GM12891 (cell line): ENCODE measurements at regions not wholly inside any gene's neighbourhood (a gene's known extent, or its start where the extent isn't known, plus 50 kb on each side); places are given as distances from the start of the nearest gene placed in this dataset.

ENCODE experiments used
- DNase-seq: peaks from one replicate; pipeline ENCODE4 v3.0.0; 2011; ENCODE audit warnings: low spot score; ENCODE audit not compliant: insufficient read length
- FAIRE-seq: peaks from 2 replicates; lab custom pipeline; 2011; peaks lifted over from hg19 to GRCh38; lab: Jason Lieb, UNC
- PAX5 ChIP-seq: IDR thresholded peaks from 2 replicates; pipeline ENCODE4 v1.6.1; 2011; ENCODE audit warnings: low read length, moderate library complexity, mild to moderate bottlenecking; ENCODE audit not compliant: insufficient read depth, severe bottlenecking
- POLR2A ChIP-seq: IDR thresholded peaks from 2 replicates; pipeline ENCODE4 v1.6.1; 2011; ENCODE audit warnings: low read depth, low read length, control low read depth
- POLR2AphosphoS5 ChIP-seq: IDR thresholded peaks from 2 replicates; pipeline ENCODE4 v1.6.1; 2011; ENCODE audit warnings: low read depth, low read length, control low read depth
- POU2F2 ChIP-seq: IDR thresholded peaks from 2 replicates; pipeline ENCODE4 v1.6.1; 2011; ENCODE audit warnings: low read depth, mild to moderate bottlenecking, control low read depth, low read length, moderate library complexity
- SPI1 ChIP-seq: IDR thresholded peaks from 2 replicates; pipeline ENCODE4 v1.6.1; 2011; ENCODE audit warnings: low read depth, low read length, control low read depth
- TAF1 ChIP-seq: IDR thresholded peaks from 2 replicates; pipeline ENCODE4 v1.6.1; 2011; ENCODE audit warnings: low read depth, low read length, control low read depth

DNA sequence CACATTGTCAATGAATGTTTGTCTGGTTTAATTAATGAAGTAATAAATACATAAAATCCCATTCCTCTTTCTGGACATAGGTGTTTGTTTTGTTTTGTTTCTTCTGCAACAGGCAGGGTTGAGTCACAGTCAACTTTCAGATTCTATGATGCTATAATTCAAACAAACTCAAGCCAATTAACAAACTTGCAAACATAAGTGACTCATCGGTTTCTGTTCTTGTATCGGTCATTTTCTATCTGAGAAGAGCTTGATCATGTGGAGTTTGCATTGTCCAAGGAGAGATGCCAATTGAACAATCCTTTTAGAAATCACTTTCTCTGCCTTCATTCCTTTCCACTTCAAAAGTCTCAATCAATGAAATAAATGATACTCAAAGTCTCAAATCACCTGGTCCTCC lies 294.2 kb upstream of the C16orf82 start:
- FAIRE-seq (no peak), DNase-seq (no peak)
- no peak for TF ChIP-seq PAX5

- FAIRE-seq, result no peak
- no peak for TF ChIP-seq POLR2AphosphoS5
- TF ChIP-seq POU2F2, result no peak
- TF ChIP-seq PAX5, result no peak
- no peak for TF ChIP-seq POLR2A
- no peak for TF ChIP-seq SPI1
- no peak for TF ChIP-seq TAF1
These were observed 288.9 kb upstream of the C16orf82 start for GRCh38 chr16:26777821-26778220.

DNA sequence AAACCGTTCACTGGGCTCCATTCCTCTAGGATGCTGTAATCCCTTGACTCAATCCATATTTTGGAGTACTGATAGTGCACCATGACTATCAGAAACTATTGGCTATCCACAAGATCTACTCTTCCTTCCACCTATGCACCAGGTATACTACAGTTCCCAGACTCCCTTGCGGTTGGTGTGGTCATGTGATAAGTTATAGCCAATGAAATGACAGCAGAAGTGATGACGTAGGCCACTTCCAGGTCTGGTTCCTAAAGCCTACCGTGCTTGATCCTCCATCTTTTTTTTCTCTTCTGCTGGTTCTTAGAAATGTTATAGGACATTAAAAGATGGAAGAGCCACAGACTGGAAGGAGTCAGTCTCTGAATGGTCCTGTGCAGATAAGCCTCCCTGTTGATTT lies 278.8 kb upstream of the C16orf82 start:
- DNase-seq (no peak), FAIRE-seq (no peak)
- TF ChIP-seq POLR2AphosphoS5 (no peak), POLR2A (no peak), SPI1 (no peak), PAX5 (no peak), TAF1 (no peak), POU2F2 (no peak)

More at GRCh38 chr16:26777821-26778220, 288.9 kb upstream of the C16orf82 start:
- DNase-seq, result no peak

DNA sequence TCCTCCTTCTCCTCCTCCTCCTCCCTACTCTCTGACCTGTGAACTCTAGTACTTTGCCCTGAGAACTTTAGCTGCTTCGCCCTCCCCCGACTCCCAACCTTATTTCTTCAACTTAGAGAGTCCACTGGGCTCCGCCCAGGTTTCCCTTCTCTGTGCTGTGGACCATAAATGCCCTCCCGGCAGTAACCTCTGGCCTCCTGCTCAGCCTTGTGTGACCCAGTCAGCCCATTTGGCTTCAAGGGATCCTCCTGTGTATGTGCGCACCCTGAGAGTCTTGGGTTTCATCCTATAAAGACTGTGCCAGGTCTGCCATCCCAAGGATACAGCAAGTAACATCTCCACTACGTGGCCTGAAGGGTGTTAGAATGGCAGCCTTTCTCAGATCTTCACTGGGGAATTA lies 275.6 kb upstream of the C16orf82 start:
- TF ChIP-seq POLR2A, result no peak
- TF ChIP-seq SPI1, result no peak
- TF ChIP-seq PAX5, result no peak
- TF ChIP-seq TAF1, result no peak
- no peak for TF ChIP-seq POU2F2
- no peak for TF ChIP-seq POLR2AphosphoS5
- no peak for DNase-seq
- no peak for FAIRE-seq

DNA sequence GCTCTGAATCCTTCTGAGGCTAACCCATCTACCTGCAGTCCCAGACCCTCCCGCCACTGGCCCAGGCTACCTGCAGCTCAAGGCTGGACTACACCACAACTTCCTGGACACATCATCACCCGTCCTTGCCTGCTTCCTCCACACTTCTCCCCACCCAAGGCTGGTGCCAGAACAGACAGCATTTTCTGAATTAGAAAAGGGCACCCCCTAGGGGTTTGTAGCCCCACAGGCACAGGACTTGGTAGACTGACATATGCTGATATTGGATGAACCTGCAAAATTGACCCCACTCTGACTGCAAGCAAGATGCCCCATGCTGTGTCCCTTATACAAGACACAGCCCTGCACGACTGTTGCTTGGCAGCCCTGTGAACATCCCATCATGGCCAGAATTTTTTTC lies 271.5 kb upstream of the C16orf82 start:
- no peak for FAIRE-seq
- no peak for TF ChIP-seq TAF1
- no peak for TF ChIP-seq POU2F2
- TF ChIP-seq PAX5, result no peak
- TF ChIP-seq POLR2AphosphoS5, result no peak
- TF ChIP-seq POLR2A, result no peak
- TF ChIP-seq SPI1, result no peak
- DNase-seq, result no peak

DNA sequence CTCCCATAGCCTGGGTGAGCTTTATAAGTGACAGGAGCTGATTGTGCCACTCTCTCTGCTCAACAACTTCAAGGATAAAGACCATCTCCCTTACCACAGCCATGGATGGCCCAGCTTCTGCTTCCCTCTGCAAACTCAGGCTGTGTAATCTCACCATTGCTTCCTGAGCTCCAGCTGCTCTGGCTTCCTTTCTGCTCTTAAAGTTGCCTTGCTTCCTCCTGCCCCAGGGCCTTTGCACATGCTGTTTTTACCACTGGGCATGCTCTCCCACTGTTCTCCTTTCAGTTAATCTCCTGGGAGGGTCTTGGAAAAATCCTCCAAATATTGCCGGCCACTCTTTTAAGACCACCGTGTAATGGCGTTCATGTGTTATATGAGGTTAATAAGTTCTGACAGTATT lies 265.1 kb upstream of the C16orf82 start:
- DNase-seq (no peak), FAIRE-seq (no peak)

DNA sequence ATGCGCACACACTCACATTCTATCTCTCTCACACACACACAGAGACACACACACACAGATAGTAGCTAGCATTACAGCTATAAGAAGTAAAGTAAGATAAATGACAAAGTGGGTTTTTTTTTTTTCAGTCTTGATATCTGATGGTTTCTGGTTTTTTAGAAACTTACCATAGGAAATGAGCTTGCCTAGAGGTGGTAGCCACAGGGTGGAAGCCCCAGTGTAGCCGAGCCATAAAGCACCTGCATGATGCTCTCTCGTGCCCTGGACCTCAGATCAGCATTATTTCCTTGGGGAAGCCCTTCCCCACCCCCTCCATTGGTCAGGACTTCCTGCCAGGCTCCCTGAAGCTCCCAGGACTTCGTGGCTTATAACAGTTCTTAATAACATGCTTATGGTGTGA lies 264.3 kb upstream of the C16orf82 start:
- no peak for DNase-seq
- FAIRE-seq, result no peak

More for the DNA sequence above, 265.1 kb upstream of the C16orf82 start:
- TF ChIP-seq SPI1, result no peak
- TF ChIP-seq TAF1, result no peak
- no peak for TF ChIP-seq POLR2A
- no peak for TF ChIP-seq PAX5
- TF ChIP-seq POU2F2, result no peak
- no peak for TF ChIP-seq POLR2AphosphoS5

DNA sequence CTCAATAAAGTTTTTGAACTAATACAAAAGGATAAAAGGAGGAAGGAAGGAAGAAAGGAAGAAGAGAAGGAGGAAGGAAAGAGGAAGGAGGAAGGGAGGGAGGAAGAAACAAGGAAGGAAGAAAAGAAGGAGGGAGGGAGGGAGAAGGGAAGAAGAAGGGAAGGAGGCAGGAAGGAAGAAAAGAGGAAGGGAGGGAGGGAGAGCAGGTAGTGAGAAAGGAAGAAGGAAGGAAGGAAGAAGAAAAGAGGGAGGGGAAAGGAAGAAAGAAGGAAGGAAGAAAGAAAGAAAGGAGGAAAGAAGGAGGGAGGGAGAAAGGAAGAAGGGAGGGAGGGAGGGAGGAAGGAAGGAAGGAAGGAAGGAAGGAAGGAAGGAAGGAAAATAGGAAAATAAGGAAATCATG lies 263.8 kb upstream of the C16orf82 start:
- TF ChIP-seq SPI1 (no peak), POLR2A (no peak), PAX5 (no peak), POU2F2 (no peak), POLR2AphosphoS5 (no peak), TAF1 (no peak)
- FAIRE-seq (no peak), DNase-seq (no peak)

More for the DNA sequence above, 264.3 kb upstream of the C16orf82 start:
- TF ChIP-seq POLR2AphosphoS5 (no peak), POU2F2 (no peak), TAF1 (no peak), POLR2A (no peak), PAX5 (no peak), SPI1 (no peak)

DNA sequence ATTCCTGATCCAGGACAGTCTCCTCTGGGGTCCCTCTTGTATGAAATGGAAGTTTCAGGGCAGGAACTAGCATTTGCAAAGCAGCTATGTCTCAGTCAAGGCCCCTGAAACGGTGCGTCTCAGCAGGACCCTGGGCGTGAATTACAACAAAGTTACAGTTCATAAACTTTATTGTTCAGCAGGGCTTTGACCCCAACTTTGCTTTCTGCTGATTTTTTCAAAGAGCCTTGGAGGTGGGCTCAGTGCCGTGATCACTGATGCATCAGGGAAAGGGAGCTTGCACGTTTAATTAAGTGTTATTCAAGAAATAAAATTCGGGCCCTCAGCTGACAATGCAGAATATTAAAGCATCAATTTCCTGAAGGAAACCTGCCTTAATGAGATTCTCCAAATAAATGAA lies 260.1 kb upstream of the C16orf82 start:
- no peak for TF ChIP-seq POLR2A
- TF ChIP-seq TAF1, result no peak
- no peak for TF ChIP-seq PAX5
- no peak for TF ChIP-seq POU2F2
- TF ChIP-seq POLR2AphosphoS5, result no peak
- no peak for TF ChIP-seq SPI1
- DNase-seq (no peak), FAIRE-seq (no peak)

DNA sequence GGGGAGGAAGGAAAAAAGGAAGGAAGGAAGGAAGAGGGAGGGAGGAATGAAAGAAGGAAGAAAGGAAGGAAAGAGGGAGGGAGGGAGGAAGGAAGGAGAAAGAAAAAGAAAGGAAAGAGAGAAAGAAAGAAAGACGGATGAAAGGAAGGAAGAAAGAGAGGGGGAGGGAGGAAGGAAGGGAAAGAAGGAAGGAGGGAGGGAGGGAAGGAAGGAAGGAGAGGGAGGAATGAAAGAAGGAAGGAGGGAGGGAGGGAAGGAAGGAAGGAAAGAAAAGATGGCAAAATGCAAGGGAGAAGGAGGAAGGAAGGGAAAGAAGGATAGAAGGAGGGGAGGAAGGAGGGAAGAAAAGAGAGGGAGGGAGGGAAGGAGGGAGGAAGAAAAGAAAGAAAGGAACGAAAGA lies 257.3 kb upstream of the C16orf82 start:
- DNase-seq (no peak), FAIRE-seq (no peak)
- TF ChIP-seq POLR2AphosphoS5, result no peak
